Colon (tissue), 2 donors: ENCODE measurements at regions not wholly inside any gene's neighbourhood (a gene's known extent, or its start where the extent isn't known, plus 50 kb on each side); places are given as distances from the start of the nearest gene placed in this dataset.

Experiments used
- FAIRE-seq: peaks from 2 replicates; lab custom pipeline; 2012; peaks lifted over from hg19 to GRCh38; lab: Jason Lieb, UNC
- donor health status: control.
- donor health status: control.

DNA sequence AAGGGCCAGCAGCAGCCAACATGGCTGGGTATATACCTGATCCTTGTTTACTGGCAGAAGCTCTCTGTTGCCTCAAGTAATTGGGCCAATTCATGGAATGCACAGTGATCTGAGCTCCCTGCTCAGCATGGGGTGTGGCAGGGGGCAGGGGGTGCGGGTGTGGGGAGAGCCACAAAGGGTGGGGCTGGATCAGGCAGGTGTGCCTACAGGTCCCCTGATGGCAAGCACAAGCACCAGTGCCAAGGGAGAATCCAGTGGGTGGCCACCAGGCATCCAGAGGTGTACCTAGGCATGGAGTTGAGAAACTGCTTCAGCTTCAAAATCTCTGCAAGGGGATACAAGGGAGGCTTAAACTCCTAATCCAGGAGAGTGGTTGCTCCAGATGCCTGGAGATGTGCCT lies 235.8 kb upstream of the TLE4 start:
- no peak for FAIRE-seq

GRCh38 chr9:79341561-79341960 lies 230.2 kb upstream of the TLE4 start:
- FAIRE-seq: no peak

DNA sequence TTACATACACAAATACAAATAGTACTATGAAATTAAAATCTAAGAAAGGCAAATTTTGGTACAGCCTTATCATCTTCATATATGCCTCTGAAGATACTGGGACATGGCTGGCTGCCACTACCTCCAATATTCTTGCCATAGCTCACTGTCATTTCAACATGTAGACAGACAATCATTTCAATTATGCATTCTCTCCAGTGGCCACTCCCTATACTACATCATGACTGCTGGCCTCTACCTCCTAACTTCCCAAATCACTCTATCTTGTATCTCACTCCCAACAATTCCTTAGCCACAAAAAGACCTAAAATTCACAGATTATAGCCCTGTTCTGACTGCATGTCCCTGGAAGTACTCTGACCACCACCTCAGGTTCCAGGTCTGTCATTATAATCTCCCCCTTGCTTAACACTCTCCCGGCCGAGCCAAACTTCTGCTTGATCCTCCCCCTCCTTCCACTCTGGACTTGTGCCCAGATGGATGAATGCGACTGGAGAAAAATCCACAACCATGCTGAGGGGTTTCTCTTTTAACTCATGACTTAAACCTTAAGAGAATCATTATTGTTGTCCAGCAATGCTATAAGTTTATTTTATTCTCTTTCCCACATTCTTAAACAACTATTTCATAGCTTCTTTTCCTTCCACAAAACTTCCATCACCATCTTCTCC lies 225.3 kb upstream of the TLE4 start:
- no peak for FAIRE-seq

DNA sequence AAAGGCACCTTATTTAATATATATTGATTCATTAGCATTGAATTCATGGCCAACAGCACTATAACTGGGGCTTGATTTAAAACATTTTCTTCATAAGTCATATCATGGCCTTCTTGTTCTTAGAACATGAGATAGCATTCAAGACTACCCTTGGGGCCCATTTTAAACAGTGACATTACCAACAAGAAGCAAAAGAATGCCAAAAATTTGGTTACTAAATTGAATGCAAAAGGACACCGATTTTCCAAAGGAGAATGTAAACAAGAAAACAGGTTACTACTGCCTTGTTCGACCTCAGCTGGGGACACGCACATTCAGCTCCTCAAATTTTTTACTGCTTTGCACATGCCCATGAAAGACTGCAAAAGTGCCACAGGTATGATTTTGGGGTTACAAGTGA lies 219.4 kb upstream of the TLE4 start:
- FAIRE-seq: no peak

DNA sequence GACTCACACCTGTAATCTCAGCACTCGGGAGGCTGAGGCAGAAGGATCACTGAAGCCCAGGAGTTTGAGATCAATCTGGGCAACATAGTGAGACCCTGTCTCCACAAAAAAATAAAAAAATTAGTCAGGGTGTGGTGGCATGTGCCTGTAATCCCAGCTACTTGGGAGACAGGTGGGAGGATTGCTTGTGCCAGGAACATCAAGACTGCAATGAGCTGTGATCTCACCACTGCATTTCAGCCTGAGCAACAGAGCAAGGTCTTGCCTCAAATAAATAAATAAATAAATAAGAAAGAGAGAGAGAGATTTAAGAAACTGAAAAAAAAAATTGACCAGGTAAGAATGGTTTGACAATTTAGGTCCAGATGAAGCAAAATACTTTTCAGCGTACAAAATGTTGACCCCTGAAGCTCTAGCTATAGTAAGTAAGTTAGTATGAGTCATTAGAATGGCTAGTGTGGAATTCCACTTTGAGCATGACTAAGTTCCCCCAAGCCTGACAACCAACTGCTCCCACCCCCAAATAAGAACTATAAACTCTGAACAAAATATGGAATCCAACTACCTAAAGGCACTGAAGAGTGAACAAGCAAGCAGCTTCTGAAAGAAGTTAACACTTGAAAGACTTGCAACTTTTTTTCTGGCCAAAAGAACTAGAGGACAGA lies 217.8 kb upstream of the TLE4 start:
- FAIRE-seq: no peak

DNA sequence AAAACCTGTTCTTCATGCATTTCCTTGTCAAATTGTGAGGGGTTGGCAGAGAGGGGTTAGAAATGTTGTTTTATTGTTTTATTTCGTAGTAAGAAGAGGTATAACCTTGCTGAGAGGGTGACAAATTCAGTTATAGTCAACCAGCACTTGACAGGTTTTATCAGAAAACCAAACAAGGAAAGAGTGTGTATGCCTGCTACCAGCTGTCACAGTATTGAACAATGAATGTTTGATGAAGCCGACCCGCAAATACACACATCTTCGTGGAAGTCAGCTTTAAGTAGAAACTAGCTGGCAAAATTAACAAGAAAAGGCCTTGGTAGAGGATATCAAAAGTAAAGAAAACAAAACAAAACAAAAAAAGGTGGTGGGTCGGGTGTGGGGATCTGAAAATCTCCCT lies 214.6 kb upstream of the TLE4 start:
- no peak for FAIRE-seq

- FAIRE-seq: no peak
Measured at GRCh38 chr9:79357616-79358015, 214.1 kb upstream of the TLE4 start.

GRCh38 chr9:79360387-79361347 lies 211.1 kb upstream of the TLE4 start:
- FAIRE-seq: no peak

DNA sequence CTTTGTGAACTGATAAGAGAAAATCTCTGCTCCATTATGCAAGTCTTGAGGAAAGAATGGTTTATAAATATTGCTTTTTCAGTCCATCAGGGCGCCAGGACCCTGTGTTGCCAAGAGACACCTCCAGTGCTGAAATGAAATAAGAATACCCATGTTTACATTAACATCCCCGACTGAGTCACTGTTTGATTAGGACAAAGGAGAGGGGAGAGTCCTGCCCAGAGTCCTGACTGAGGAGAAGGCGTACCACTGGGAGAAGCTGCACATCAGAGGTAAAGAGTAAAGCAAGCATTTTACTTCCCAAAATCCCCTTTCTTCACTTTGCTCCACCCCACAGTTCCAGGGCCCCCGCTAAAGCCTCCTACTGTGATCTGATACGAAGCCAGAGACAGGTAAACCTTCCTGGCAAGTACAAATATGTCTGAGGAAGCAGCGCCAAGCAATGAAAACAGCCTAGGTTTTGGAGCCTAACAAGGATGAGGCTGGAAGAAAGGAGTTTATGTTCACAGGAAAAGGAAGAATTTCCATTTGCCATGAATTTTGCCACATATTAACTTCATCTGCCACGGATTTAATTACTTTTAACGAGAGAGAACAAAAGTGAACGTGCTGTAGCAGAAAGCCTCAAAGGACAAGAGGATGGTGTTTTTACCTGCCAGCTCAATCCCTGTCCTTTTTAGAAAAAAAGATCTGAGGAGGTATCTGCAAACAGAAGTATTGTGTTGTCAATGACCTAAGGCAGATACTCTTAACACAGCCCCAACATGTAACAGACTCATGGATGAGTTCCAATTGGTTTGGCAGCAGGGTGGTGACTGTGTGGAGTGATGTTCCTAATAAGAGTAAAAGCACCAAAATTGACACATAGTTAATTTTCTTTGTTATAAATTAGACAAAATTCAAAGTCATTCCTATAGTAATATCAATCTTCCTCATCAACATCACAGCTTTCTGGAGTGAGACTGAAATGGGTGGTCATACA lies 209.4 kb upstream of the TLE4 start:
- FAIRE-seq: no peak

GRCh38 chr9:79369676-79370075 lies 202.1 kb upstream of the TLE4 start:
- FAIRE-seq: no peak

- no peak for FAIRE-seq
Measured at GRCh38 chr9:79371301-79371700, 200.5 kb upstream of the TLE4 start.

DNA sequence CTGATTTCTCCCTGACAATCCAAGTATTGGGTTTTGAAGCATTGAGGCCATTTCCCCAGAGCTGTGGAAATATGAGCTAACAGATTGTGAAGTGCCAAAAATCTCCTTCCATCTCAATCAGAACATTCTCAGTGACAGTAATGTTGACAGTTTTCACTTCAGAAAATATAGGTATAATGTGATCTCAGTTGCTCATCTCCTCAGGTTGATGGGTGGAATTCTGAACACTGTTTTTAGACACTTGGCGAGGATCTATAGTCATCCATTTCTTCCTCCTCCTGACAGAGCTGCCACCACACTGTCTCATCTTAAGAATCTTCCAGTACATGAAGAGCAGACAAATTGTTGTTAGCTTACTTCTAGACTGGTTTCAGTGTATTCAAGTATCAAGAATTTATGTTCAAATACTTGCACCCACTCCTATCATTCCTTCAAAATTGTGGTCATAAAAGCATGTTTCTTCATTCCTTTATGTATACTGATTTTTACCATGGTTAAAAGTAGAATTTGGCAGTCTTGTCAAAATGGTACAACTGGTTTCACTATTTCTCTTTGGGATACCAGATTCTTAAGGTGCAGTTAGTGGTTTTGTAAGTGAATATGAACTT lies 199.7 kb upstream of the TLE4 start:
- no peak for FAIRE-seq

- FAIRE-seq: no peak
Measured at GRCh38 chr9:79377339-79377855, 194.4 kb upstream of the TLE4 start.

GRCh38 chr9:79378107-79378506 lies 193.7 kb upstream of the TLE4 start:
- FAIRE-seq: no peak

- no peak for FAIRE-seq
Measured at GRCh38 chr9:79382044-79382443, 189.7 kb upstream of the TLE4 start.

DNA sequence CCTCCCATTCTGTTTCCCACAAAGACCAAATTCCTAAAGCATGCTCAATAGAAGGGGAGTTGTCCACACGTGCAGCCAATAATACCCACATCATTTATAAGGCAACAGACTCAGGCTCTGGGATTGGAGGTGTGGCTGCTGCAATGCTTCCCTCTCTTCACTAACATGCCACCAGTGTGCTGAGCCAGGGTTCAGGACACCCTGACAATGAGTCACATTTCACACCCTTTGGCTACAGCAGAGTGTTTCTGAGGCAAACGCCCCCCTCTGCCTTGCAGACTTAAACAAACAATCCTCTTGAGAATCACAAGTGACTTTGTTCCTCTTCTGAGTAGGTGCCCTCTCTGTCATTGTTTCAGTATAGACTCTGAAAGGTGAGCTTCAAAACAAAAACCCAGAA lies 189.3 kb upstream of the TLE4 start:
- no peak for FAIRE-seq

DNA sequence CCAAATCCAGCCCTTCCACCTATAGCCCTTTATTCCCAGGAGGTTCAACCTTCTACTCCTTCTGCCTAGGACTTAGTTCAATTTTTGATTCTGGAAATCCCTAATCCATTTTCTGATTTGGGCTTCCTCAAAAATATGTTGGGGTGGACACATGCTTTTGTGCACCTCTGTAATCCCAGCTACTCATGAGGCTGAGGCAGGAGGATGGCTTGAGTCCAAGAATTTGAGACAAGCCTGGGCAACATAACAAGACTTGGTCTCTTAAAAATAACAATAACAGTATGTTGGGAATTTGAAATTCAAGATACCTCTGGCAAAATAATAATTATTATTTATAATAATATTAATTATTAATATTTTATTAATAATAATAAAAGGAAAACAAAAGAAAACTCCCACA lies 188.7 kb upstream of the TLE4 start:
- no peak for FAIRE-seq

DNA sequence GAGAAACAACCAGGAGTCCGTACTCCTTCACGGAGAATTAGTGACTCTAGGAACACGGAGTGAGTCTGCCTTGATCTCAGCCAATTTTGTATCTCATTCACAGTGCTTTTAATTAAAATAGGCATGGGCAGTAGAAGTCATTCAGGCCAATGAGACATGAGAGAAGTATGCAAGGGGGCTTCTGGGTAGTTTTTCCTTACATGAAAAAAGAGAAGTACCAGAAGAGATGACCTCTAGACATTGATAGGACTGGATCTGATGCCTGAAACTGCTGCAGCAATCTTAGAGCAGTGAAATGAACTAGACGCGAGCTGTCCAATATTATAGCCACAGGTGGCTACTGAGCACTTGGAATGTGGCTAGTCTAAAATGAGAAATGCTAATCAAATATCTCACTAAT lies 187.7 kb upstream of the TLE4 start:
- no peak for FAIRE-seq

- no peak for FAIRE-seq
Measured at GRCh38 chr9:79384501-79384900, 187.3 kb upstream of the TLE4 start.

DNA sequence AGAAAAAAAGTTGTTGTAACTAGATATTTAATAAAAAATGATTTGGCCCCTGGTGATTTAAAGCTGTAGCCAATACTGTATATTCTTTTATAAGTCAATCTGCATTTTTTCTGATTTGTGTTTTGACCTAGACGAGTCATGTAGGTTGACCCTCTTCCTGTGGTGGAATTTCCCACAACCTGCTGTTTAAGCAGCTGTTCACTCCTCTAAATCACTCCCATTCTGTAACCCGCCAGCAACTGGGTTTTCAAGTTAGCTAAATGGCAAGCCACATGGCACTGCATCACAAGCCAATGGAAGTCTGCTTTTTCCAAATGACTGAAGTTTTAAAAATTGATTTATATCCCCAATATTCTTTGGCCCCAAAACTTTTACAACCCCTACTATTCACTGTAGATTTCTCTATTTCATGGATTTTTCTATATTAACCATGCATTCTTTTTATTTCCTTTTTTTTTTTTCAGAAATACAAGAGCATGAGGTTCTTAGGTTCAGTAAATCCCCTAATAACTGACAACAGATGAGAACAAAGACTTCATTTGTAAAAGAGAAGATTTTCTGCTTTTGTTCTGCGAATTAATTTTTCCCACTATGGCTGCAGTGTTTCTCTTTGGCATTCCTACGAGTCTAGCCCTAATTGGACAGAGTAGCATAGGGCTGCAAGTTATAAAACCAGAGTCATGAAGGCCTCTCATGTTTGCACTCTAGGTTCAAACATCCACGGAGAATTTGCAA lies 184.5 kb upstream of the TLE4 start:
- FAIRE-seq: no peak
